ENCODE measurements at regions not wholly inside any gene's neighbourhood (a gene's known extent, or its start where the extent isn't known, plus 50 kb on each side); places are given as distances from the start of the nearest gene placed in this dataset.

GRCh38 chr5:120096413-120096812 is 367.7 kb upstream of the PRR16 start:
- DNase-seq (no peak), ATAC-seq (no peak)
- no peaks in the 10 kb centered on the region for H3K36me3 ChIP-seq (ENCODE audit: low read depth)
- intact Hi-C loops (cut with DNase I, micrococcal nuclease) = no loop called here
- H3K4me1 ChIP-seq (ENCODE audit: low read depth) = no peaks in the 10 kb centered on the region
- H3K9me3 ChIP-seq = no peaks in the 10 kb centered on the region
- TF ChIP-seq, protein P1, sequence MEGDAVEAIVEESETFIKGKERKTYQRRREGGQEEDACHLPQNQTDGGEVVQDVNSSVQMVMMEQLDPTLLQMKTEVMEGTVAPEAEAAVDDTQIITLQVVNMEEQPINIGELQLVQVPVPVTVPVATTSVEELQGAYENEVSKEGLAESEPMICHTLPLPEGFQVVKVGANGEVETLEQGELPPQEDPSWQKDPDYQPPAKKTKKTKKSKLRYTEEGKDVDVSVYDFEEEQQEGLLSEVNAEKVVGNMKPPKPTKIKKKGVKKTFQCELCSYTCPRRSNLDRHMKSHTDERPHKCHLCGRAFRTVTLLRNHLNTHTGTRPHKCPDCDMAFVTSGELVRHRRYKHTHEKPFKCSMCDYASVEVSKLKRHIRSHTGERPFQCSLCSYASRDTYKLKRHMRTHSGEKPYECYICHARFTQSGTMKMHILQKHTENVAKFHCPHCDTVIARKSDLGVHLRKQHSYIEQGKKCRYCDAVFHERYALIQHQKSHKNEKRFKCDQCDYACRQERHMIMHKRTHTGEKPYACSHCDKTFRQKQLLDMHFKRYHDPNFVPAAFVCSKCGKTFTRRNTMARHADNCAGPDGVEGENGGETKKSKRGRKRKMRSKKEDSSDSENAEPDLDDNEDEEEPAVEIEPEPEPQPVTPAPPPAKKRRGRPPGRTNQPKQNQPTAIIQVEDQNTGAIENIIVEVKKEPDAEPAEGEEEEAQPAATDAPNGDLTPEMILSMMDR (IDR thresholded peaks at IDR 0.05) = no peak
- H3K4me3 ChIP-seq = no peak overlapping the region

DNA sequence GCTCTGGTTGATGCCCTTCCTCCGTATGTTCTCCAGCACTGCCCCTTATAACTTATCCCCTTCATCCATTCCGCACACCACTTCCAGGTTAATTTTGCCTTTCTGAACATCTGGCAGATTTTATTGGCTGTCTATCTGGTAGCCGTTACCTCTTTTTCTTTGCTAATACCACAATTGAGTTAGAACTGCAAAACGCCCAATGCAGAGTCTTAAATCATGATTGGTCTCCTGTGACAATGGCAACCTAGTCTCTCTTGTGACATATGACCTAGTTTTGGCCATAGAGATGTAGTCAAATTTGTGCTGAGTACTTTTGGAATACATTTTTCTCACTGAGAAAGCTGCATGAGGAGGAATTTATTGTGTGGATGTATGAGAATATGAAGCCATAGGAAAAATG is 365.7 kb upstream of the PRR16 start:
- ATAC-seq = no peak
- H3K4me3 ChIP-seq = no peak overlapping the region

DNA sequence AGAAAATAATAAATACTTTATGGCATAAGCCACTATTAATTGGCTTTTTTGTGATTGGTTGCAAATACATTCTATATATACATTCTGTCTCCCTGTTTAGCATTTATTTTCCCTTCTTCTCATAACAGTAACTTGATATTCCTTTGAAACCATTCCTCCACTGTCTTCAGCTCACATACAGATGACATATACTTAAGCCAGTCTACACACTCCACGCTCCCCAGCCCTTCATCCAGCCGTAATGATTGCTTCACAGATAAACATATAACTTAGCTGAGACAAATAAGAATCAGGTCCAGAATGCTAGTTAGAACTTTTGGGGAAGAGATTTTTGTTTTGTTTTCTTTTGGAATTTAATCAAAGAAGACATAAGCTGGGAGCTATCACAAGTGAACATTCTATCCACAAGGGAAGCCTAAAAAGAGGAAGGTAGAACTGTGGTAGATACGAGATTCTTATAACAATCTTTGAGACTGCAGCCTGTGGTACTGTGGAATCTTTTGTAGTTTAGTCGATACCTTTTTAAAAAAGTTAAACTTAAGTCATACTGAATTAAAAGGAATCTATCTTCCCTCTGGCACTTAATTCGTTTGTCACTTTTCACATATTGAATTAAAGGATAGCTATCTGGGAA is 365.1 kb upstream of the PRR16 start:
- no peak overlapping the region for H3K4me3 ChIP-seq
- H3K36me3 ChIP-seq (ENCODE audit: low read depth) = no peaks in the 10 kb centered on the region
- DNase-seq (no peak), ATAC-seq (no peak)
- no peaks in the 10 kb centered on the region for H3K4me1 ChIP-seq (ENCODE audit: low read depth)
- TF ChIP-seq, protein P1 (IDR thresholded peaks at IDR 0.05) = no peak
- intact Hi-C loops (cut with DNase I, micrococcal nuclease) = no loop called here
- H3K9me3 ChIP-seq = no peaks in the 10 kb centered on the region

More for the DNA sequence above, 365.7 kb upstream of the PRR16 start:
- DNase-seq = no peak
- intact Hi-C loops (cut with DNase I, micrococcal nuclease) = no loop called here
- no peaks in the 10 kb centered on the region for H3K4me1 ChIP-seq (ENCODE audit: low read depth)
- H3K9me3 ChIP-seq = no peaks in the 10 kb centered on the region
- TF ChIP-seq, protein P1 (IDR thresholded peaks at IDR 0.05) = no peak
- no peaks in the 10 kb centered on the region for H3K36me3 ChIP-seq (ENCODE audit: low read depth)

DNA sequence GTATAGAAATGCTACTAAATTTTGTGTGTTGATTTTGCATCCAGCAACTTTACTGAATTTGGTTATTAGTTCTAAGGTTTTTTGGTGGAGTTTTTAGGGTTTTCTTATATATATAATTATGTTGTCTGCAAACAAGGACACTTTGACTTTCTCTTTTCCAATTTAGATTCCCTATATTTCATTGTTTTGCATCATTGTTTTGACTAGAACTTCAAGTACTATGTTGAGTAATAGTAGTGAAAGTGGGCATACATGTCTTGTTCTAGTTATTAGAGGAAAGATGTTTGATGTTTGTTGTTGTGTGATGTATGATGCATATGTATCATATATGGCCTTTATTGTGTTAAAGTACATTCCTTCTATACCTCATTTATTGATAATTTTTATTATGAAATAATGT is 362.3 kb upstream of the PRR16 start:
- TF ChIP-seq, protein P1 (IDR thresholded peaks at IDR 0.05) = no peak
- Histone ChIP-seq H3K4me1 (ENCODE audit: low read depth) (no peaks in the 10 kb centered on the region), H3K4me3 (no peak overlapping the region), H3K9me3 (no peaks in the 10 kb centered on the region), H3K36me3 (ENCODE audit: low read depth) (no peaks in the 10 kb centered on the region)
- DNase-seq (no peak), ATAC-seq (no peak)
- intact Hi-C loops (cut with DNase I, micrococcal nuclease) = no loop called here

- Histone ChIP-seq H3K4me1 (ENCODE audit: low read depth) (no peaks in the 10 kb centered on the region), H3K9me3 (no peaks in the 10 kb centered on the region), H3K36me3 (ENCODE audit: low read depth) (no peaks in the 10 kb centered on the region), H3K4me3 (no peak overlapping the region)
- intact Hi-C loops (cut with DNase I, micrococcal nuclease) = no loop called here
- no peak for DNase-seq
- TF ChIP-seq, protein P1 (IDR thresholded peaks at IDR 0.05) = no peak
- ATAC-seq = no peak
Measured at GRCh38 chr5:120103495-120103894, 360.6 kb upstream of the PRR16 start.

All from mucosa of descending colon (tissue), 3 donors.